ENCODE measurements at regions not wholly inside any gene's neighbourhood (a gene's known extent, or its start where the extent isn't known, plus 50 kb on each side); places are given as distances from the start of the nearest gene placed in this dataset.
A peak's percentile ranks its signal among the peaks of the same experiment; 100 is the strongest.

- H3K4me3 ChIP-seq (ENCODE audit: low read depth, low read length) = no peak overlapping the region
- DNase-seq (ENCODE audit: low read depth) = no peak
- TF ChIP-seq CTCF (IDR thresholded peaks at IDR 0.05; ENCODE audit: insufficient read depth, low read length) = no peak
These were observed 91.9 kb downstream of the FAM217A start for GRCh38 chr6:3987053-3987452.

GRCh38 chr6:3987576-3987975 is 91.4 kb downstream of the FAM217A start:
- H3K4me3 ChIP-seq (ENCODE audit: low read depth, low read length) = no peak overlapping the region
- TF ChIP-seq CTCF (IDR thresholded peaks at IDR 0.05; ENCODE audit: insufficient read depth, low read length) = no peak
- DNase-seq (ENCODE audit: low read depth) = no peak

GRCh38 chr6:3990692-3991491 is 88.0 kb downstream of the FAM217A start:
- H3K4me3 ChIP-seq (ENCODE audit: low read depth, low read length) = peak overlapping the region; percentile 64
- peak; percentile 91 for TF ChIP-seq CTCF (IDR thresholded peaks at IDR 0.05; ENCODE audit: insufficient read depth, low read length)
- peak; percentile 95 for DNase-seq (ENCODE audit: low read depth)

- TF ChIP-seq CTCF (IDR thresholded peaks at IDR 0.05; ENCODE audit: insufficient read depth, low read length) = no peak
- no peak overlapping the region for H3K4me3 ChIP-seq (ENCODE audit: low read depth, low read length)
These were observed 87.0 kb downstream of the FAM217A start for GRCh38 chr6:3991941-3992340.

GRCh38 chr6:3996349-3996748 is 82.6 kb downstream of the FAM217A start:
- H3K4me3 ChIP-seq (ENCODE audit: low read depth, low read length) = no peak overlapping the region
- TF ChIP-seq CTCF (IDR thresholded peaks at IDR 0.05; ENCODE audit: insufficient read depth, low read length) = no peak
- DNase-seq (ENCODE audit: low read depth) = no peak

More at GRCh38 chr6:3991941-3992340, 87.0 kb downstream of the FAM217A start:
- DNase-seq (ENCODE audit: low read depth) = no peak

GRCh38 chr6:3997177-3997770 is 81.7 kb downstream of the FAM217A start:
- no peak for TF ChIP-seq CTCF (IDR thresholded peaks at IDR 0.05; ENCODE audit: insufficient read depth, low read length)
- DNase-seq (ENCODE audit: low read depth) = peak; percentile 80
- peak overlapping the region; percentile 18 for H3K4me3 ChIP-seq (ENCODE audit: low read depth, low read length)
